C4-2B (cell line): ENCODE measurements at regions not wholly inside any gene's neighbourhood (a gene's known extent, or its start where the extent isn't known, plus 50 kb on each side); places are given as distances from the start of the nearest gene placed in this dataset.

Source experiments
- H3K27ac ChIP-seq: fragments of 450-650 bp; 2 replicates; pipeline ENCODE4 v1.5.1; 2017
- CTCF ChIP-seq: fragments of 450-650 bp; conservative IDR thresholded peaks from 2 replicates; pipeline ENCODE4 v1.5.1; 2017; ENCODE audit warnings: mild to moderate bottlenecking
- ZFX ChIP-seq: fragments of 450-650 bp; IDR thresholded peaks from 2 replicates; pipeline ENCODE4 v1.6.1; 2017

GRCh38 chr2:12577567-12578253 lies 139.0 kb upstream of the TRIB2 start:
- no peak for TF ChIP-seq ZFX
- no peak for TF ChIP-seq CTCF
- no peak overlapping the region for H3K27ac ChIP-seq

GRCh38 chr2:12579018-12579417 lies 137.7 kb upstream of the TRIB2 start:
- TF ChIP-seq ZFX (no peak), CTCF (no peak)
- H3K27ac ChIP-seq: no peak overlapping the region

- no peak for TF ChIP-seq CTCF
- no peak for TF ChIP-seq ZFX
- no peak overlapping the region for H3K27ac ChIP-seq
Observed at GRCh38 chr2:12584338-12584737, 132.4 kb upstream of the TRIB2 start.

GRCh38 chr2:12585784-12586183 lies 131.0 kb upstream of the TRIB2 start:
- TF ChIP-seq ZFX (no peak), CTCF (no peak)
- no peak overlapping the region for H3K27ac ChIP-seq

GRCh38 chr2:12587228-12587627 lies 129.5 kb upstream of the TRIB2 start:
- TF ChIP-seq CTCF: no peak
- no peak overlapping the region for H3K27ac ChIP-seq

GRCh38 chr2:12587729-12588522 lies 128.8 kb upstream of the TRIB2 start:
- H3K27ac ChIP-seq: no peak overlapping the region
- no peak for TF ChIP-seq ZFX
- TF ChIP-seq CTCF: no peak

GRCh38 chr2:12588986-12589385 lies 127.8 kb upstream of the TRIB2 start:
- TF ChIP-seq ZFX: no peak
- TF ChIP-seq CTCF: no peak
- no peak overlapping the region for H3K27ac ChIP-seq
